Liver (tissue), 8 donors: ENCODE measurements at regions not wholly inside any gene's neighbourhood (a gene's known extent, or its start where the extent isn't known, plus 50 kb on each side); places are given as distances from the start of the nearest gene placed in this dataset.

Experiments
- DNase-seq: peaks from one replicate; pipeline ENCODE4 v3.0.0-alpha.2; 2017; ENCODE audit warnings: low spot score
- H3K27ac ChIP-seq, 2 donors: one replicate each; pipeline ENCODE4 v1.7.0; 2013; ENCODE audit warnings: inconsistent platforms in 2 of 2, low read length in 2 of 2, control low read depth in 1 of 2, low read depth in 1 of 2, mild to moderate bottlenecking in 1 of 2
- H3K27me3 ChIP-seq, 4 donors: one replicate each; pipeline versions ENCODE4 v1.6.1 to v1.7.0; 2013; ENCODE audit warnings: low read length in 3 of 4, inconsistent platforms in 1 of 4, mild to moderate bottlenecking in 1 of 4, moderate library complexity in 1 of 4; ENCODE audit not compliant: control insufficient read depth in 4 of 4, insufficient read depth in 4 of 4
- H3K36me3 ChIP-seq, 4 donors: one replicate each; pipeline versions ENCODE4 v1.6.1 to v1.7.0; 2013; ENCODE audit warnings: low read length in 3 of 4, mild to moderate bottlenecking in 3 of 4, low read depth in 1 of 4, moderate library complexity in 1 of 4; ENCODE audit not compliant: control insufficient read depth in 4 of 4, insufficient read depth in 3 of 4
- H3K4me1 ChIP-seq, 4 donors: one replicate each; pipeline versions ENCODE4 v1.6.1 to v1.7.0; 2013; ENCODE audit warnings: low read length in 3 of 4, mild to moderate bottlenecking in 3 of 4, moderate library complexity in 1 of 4; ENCODE audit not compliant: control insufficient read depth in 4 of 4, insufficient read depth in 4 of 4
- H3K4me3 ChIP-seq, 3 donors: one replicate each; pipeline versions ENCODE4 v1.6.1 to v1.7.0; 2013; ENCODE audit warnings: low read length in 3 of 3, control low read depth in 1 of 3, low read depth in 1 of 3, mild to moderate bottlenecking in 1 of 3
- H3K9ac ChIP-seq, 2 donors: one replicate each; pipeline ENCODE4 v1.7.0; 2013; ENCODE audit warnings: low read length in 2 of 2, mild to moderate bottlenecking in 2 of 2, moderate library complexity in 2 of 2, control low read depth in 1 of 2, low read depth in 1 of 2
- H3K9me3 ChIP-seq, 4 donors: one replicate each; pipeline versions ENCODE4 v1.6.1 to v1.7.0; 2013; ENCODE audit warnings: low read length in 3 of 4; ENCODE audit not compliant: control insufficient read depth in 4 of 4
- ATF3 ChIP-seq: IDR thresholded peaks from 2 replicates; pipeline ENCODE4 v1.6.1; 2016; ENCODE audit warnings: antibody characterized with exemption
- CTCF ChIP-seq: fragments of 150-350 bp; IDR thresholded peaks from 2 replicates; pipeline ENCODE4 v1.5.1; 2017; ENCODE audit warnings: improper control_type of control experiment, low read depth, low read length; ENCODE audit not compliant: missing input control
- FOXA2 ChIP-seq: IDR thresholded peaks from 2 replicates; pipeline ENCODE4 v1.6.1; 2016; ENCODE audit warnings: antibody characterized with exemption
- HNF4A ChIP-seq, 2 donors: conservative IDR thresholded peaks; 2 replicates each; pipeline ENCODE4 v1.6.1; 2016; ENCODE audit warnings: antibody characterized with exemption in 2 of 2, mild to moderate bottlenecking in 2 of 2
- HNF4G ChIP-seq: IDR thresholded peaks from 2 replicates; pipeline ENCODE4 v1.6.1; 2016; ENCODE audit warnings: antibody characterized with exemption
- NR2F2 ChIP-seq: IDR thresholded peaks from 2 replicates; pipeline ENCODE4 v1.6.1; 2016; ENCODE audit warnings: antibody characterized with exemption
- RAD21 ChIP-seq, 2 donors: IDR thresholded peaks; 2 replicates each; pipeline ENCODE4 v1.6.1; 2016; ENCODE audit warnings: antibody characterized with exemption in 2 of 2, mild to moderate bottlenecking in 2 of 2
- REST ChIP-seq: IDR thresholded peaks from 2 replicates; pipeline ENCODE4 v1.6.1; 2016; ENCODE audit warnings: antibody characterized with exemption, mild to moderate bottlenecking
- RXRA ChIP-seq, 2 donors: IDR thresholded peaks; 2 replicates each; pipeline ENCODE4 v1.6.1; 2017 to 2018; ENCODE audit warnings: antibody characterized with exemption in 2 of 2, mild to moderate bottlenecking in 1 of 2
- TAF1 ChIP-seq: conservative IDR thresholded peaks from 2 replicates; pipeline ENCODE4 v1.6.1; 2016; ENCODE audit warnings: antibody characterized with exemption, mild to moderate bottlenecking
- YY1 ChIP-seq: IDR thresholded peaks from 2 replicates; pipeline ENCODE4 v1.6.1; 2016; ENCODE audit warnings: antibody characterized with exemption, mild to moderate bottlenecking
- ZBTB33 ChIP-seq: IDR thresholded peaks from 2 replicates; pipeline ENCODE4 v1.6.1; 2016; ENCODE audit warnings: antibody characterized with exemption
- WGBS: extraction: QIAGEN DNeasy Blood & Tissue Kit; methylation state at CpG from one replicate; pipeline ENCODE4 v1.1.7; 2013; 5-methylcytosine and 5-hydroxymethylcytosine counted together
- donor health status: healthy.
- donor health status: healthy.
- donor health status: healthy.
- donor health status: healthy.
- donor health status: healthy.

- Histone ChIP-seq H3K27ac (no peak overlapping the region), H3K4me3 (no peak overlapping the region), H3K36me3 (no peaks in the 10 kb centered on the region), H3K27me3 (no peaks in the 10 kb centered on the region), H3K9ac (no peak overlapping the region), H3K9me3 (no peaks in the 10 kb centered on the region), H3K4me1 (no peaks in the 10 kb centered on the region)
- no peak for DNase-seq
- WGBS = 92% methylated on average over 1 of the region's 1 CpG
- TF ChIP-seq REST (no peak), TAF1 (no peak), CTCF (no peak), NR2F2 (no peak), RXRA (IDR thresholded peaks at IDR 0.05) (no peak), HNF4G (no peak), HNF4A (conservative IDR thresholded peaks at IDR 0.05) (no peak), ZBTB33 (no peak), YY1 (no peak), RAD21 (IDR thresholded peaks at IDR 0.05) (no peak), ATF3 (no peak)
Observed at GRCh38 chr14:38930898-38931297, 172.1 kb downstream of the SEC23A start.

- no peaks in the 10 kb centered on the region for H3K4me1 ChIP-seq
- no peak overlapping the region for H3K27ac ChIP-seq
- no peak for TF ChIP-seq FOXA2
- H3K36me3 ChIP-seq = no peaks in the 10 kb centered on the region
- no peak overlapping the region for H3K4me3 ChIP-seq
- H3K27me3 ChIP-seq = no peaks in the 10 kb centered on the region
- DNase-seq = no peak
- 62% methylated on average over 3 of the region's 3 CpGs for WGBS
- H3K9me3 ChIP-seq = no peaks in the 10 kb centered on the region
- no peak overlapping the region for H3K9ac ChIP-seq
Observed at GRCh38 chr14:38930022-38930421, 173.0 kb downstream of the SEC23A start.
